Mesothelial cell of epicardium (in vitro differentiated cells): ENCODE measurements at regions not wholly inside any gene's neighbourhood (a gene's known extent, or its start where the extent isn't known, plus 50 kb on each side); places are given as distances from the start of the nearest gene placed in this dataset.
"Not testable (repeated sequence)": the region's sequence is repeated elsewhere in the genome, so short reads cannot be mapped to it uniquely, and the experiment has no call there.

Experiments
- DNase-seq, 2 experiments: peaks; one replicate each; pipeline ENCODE4 v3.0.0; 2021; ENCODE audit warnings: low spot score in 2 of 2; ENCODE audit not compliant: unreplicated experiment in 2 of 2
- H3K27ac Mint-ChIP-seq: 2 replicates; pipeline ENCODE4 v1.8.0; 2021; ENCODE audit warnings: mixed read lengths
- H3K27me3 Mint-ChIP-seq: 2 replicates; pipeline ENCODE4 v1.8.0; 2021; ENCODE audit warnings: low read depth, mixed read lengths
- H3K36me3 Mint-ChIP-seq: 2 replicates; pipeline ENCODE4 v1.8.0; 2021; ENCODE audit warnings: mixed read lengths
- H3K4me1 Mint-ChIP-seq: 2 replicates; pipeline ENCODE4 v1.8.0; 2021; ENCODE audit warnings: mixed read lengths
- H3K4me3 Mint-ChIP-seq: 2 replicates; pipeline ENCODE4 v1.8.0; 2021; ENCODE audit warnings: mild to moderate bottlenecking, moderate library complexity, mixed read lengths
- H3K9me3 Mint-ChIP-seq: 2 replicates; pipeline ENCODE4 v1.8.0; 2021; ENCODE audit warnings: mixed read lengths
- TF ChIP-seq, protein P1 (sequence below): fragments of 200-600 bp; sonication (generic); IDR thresholded peaks from one replicate; pipeline ENCODE4 v1.5.0; 2021; ENCODE audit warnings: antibody characterized with exemption; ENCODE audit not compliant: unreplicated experiment

DNA sequence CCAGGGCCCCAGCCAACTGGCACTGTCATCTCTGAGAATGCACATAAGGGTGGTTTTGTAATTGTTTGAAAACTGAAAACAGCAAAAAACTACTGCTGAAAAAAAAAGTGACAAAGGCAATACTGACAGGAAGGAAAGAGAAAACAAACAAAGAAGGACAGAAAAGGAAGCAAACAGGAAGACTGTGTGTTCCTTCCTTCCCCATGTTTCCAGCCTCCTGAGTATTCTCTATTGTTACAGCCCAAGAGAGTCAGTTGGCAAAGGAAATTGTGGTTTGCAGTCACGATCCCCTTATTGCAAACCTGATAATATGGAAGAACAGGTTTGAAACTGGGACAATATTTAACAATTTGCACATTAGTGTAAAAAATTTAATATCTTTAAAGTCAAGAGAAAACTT, 1177.6 kb downstream of the PLA2G4A start:
- Mint-ChIP-seq H3K36me3 (peaks cover 7% of the 10 kb centered on the region), H3K9me3 (peaks cover 15% of the 10 kb centered on the region), H3K4me1 (no peaks in the 10 kb centered on the region), H3K4me3 (no peak overlapping the region), H3K27me3 (no peaks in the 10 kb centered on the region), H3K27ac (no peak overlapping the region)
- DNase-seq: no peak
- TF ChIP-seq, protein P1, sequence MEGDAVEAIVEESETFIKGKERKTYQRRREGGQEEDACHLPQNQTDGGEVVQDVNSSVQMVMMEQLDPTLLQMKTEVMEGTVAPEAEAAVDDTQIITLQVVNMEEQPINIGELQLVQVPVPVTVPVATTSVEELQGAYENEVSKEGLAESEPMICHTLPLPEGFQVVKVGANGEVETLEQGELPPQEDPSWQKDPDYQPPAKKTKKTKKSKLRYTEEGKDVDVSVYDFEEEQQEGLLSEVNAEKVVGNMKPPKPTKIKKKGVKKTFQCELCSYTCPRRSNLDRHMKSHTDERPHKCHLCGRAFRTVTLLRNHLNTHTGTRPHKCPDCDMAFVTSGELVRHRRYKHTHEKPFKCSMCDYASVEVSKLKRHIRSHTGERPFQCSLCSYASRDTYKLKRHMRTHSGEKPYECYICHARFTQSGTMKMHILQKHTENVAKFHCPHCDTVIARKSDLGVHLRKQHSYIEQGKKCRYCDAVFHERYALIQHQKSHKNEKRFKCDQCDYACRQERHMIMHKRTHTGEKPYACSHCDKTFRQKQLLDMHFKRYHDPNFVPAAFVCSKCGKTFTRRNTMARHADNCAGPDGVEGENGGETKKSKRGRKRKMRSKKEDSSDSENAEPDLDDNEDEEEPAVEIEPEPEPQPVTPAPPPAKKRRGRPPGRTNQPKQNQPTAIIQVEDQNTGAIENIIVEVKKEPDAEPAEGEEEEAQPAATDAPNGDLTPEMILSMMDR: no peak

DNA sequence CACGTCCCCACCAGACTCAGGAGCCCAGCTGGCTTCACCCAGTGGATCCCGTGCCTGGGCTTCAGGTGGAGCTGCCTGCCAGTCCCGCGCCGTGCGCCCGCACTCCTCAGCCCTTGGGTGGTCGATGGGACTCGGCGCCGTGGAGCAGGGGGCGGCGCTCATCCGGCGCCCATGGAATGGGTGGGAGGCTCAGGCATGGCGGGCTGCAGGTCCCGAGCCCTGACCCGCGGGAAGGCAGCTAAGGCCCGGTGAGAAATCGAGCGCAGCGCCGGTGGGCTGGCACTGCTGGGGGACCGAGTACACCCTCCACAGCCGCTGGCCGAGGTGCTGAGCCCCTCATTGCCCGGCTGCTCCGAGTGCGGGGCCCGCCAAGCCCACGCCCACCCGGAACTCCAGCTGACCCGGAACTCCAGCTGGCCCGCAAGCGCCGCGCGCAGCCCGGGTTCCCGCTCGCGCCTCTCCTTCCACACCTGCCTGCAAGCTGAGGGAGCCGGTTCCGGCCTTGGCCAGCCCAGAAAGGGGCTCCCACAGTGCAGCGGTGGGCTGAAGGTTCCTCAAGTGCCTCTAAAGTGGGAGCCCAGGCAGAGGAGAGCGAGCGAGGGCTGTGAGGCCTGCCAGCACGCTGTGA, 1184.6 kb downstream of the PLA2G4A start:
- H3K27me3 Mint-ChIP-seq, DNase-seq, H3K36me3 Mint-ChIP-seq, H3K27ac Mint-ChIP-seq, H3K4me3 Mint-ChIP-seq, H3K4me1 Mint-ChIP-seq, H3K9me3 Mint-ChIP-seq: not testable (repeated sequence)

DNA sequence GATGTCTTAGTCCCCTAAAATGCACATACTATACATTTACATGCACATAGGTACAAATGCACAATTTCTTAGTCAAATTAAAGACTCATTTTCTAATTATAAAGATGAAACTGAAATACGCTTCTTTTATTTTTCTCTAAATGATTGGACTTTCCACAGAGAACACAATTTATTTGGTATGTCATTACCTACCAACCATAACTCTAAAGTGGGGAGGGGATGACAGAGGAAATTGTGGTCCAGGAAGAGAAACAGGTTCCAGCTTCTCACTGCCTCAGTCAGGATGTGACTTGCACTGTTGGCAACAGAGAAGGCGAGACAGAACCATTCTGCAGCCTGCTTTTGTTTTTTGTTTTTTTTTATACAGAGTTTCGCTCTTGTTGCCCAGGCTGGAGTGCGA, 1189.2 kb downstream of the PLA2G4A start:
- H3K27ac Mint-ChIP-seq: no peak overlapping the region
- H3K9me3 Mint-ChIP-seq: peaks cover 9% of the 10 kb centered on the region
- TF ChIP-seq, protein P1: no peak
- no peaks in the 10 kb centered on the region for H3K36me3 Mint-ChIP-seq
- H3K4me3 Mint-ChIP-seq: no peak overlapping the region
- no peaks in the 10 kb centered on the region for H3K27me3 Mint-ChIP-seq
- H3K4me1 Mint-ChIP-seq: no peaks in the 10 kb centered on the region
- no peak for DNase-seq

DNA sequence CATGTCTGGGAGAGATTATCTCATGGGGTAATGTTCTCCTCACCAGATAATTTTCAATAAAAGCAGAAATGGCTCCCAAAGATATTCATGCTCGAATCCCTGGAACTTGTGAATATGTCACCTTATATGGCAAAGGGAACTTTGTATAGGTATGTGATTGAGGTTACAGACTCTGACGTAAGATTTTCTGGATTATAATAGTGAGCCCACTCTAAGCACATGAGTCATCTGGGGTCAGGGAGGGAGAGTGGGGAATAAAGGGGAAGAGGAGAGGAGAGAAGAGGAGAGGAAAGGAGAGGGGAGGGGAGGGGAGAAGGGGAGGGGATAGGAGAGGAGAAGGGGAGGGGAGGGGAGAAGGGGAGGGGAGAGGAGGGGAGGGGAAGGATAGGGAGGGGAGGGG, 1193.9 kb downstream of the PLA2G4A start:
- TF ChIP-seq, protein P1: no peak
- Mint-ChIP-seq H3K27me3 (no peaks in the 10 kb centered on the region), H3K4me1 (no peaks in the 10 kb centered on the region), H3K9me3 (peaks cover 6% of the 10 kb centered on the region), H3K27ac (no peak overlapping the region), H3K4me3 (no peak overlapping the region), H3K36me3 (no peaks in the 10 kb centered on the region)
- no peak for DNase-seq

DNA sequence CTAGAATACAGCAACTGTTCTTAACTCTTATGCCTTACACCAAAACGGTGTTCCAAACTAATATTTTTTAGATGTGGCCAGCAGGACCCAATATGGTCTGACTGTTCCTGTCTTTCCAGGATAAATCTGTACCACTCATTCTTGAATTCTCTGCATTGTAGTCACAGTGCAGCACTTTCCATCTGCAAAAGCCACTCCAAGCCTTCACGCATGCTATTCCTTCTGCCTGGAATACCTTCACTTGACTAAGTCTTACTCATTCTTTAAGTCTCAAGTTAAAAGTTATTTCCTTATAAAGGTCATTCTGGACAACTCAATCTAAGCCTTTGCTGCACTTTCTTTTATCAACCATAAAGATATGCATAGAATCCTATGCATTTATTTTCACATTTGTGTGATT, 1194.5 kb downstream of the PLA2G4A start:
- TF ChIP-seq, protein P1: no peak
- H3K36me3 Mint-ChIP-seq: no peaks in the 10 kb centered on the region
- no peak for DNase-seq
- H3K9me3 Mint-ChIP-seq: peaks cover 6% of the 10 kb centered on the region
- H3K4me1 Mint-ChIP-seq: no peaks in the 10 kb centered on the region
- no peak overlapping the region for H3K27ac Mint-ChIP-seq
- H3K4me3 Mint-ChIP-seq: no peak overlapping the region
- no peaks in the 10 kb centered on the region for H3K27me3 Mint-ChIP-seq

DNA sequence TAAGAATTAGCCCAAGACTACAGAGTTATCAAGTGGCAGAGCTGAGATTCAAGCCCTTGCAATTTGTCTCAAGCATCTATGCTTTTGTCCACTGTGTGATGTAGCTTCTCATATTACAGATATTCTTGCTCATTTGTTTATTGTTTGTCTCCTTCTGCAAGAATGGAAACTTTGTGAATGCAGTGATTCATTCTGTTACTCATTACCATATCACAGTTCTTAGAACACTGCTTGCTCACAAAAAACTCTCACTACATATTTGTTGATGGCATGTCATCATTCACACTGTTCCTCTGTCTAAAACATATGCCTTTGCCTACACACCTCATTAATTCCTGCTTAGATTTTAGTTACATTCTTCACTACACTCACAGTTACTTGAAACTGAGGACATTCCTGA, 1198.9 kb downstream of the PLA2G4A start:
- Mint-ChIP-seq H3K27me3 (no peaks in the 10 kb centered on the region), H3K4me3 (no peak overlapping the region), H3K4me1 (no peaks in the 10 kb centered on the region), H3K27ac (no peak overlapping the region), H3K9me3 (no peaks in the 10 kb centered on the region), H3K36me3 (no peaks in the 10 kb centered on the region)
- TF ChIP-seq, protein P1: no peak
- no peak for DNase-seq

DNA sequence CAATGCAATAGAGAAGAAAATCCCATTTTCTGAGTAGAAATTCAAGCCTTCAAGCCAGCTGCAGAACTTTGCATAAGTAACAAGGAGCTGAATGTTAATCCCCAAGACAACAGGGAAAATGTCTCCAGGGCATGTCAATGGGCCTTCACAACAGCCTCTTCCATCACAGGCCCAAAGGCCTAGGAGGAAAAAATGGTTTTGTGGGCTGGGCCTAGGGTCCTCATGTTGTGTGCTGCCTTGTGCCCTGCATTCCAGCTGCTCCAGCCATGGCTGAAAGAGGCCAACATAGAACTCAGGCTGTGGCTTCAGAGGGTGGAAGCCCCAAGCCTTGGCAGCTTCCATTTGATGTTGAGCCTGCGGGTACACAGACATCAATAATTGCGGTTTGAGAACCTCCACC, 1208.8 kb downstream of the PLA2G4A start:
- H3K27me3 Mint-ChIP-seq, H3K4me1 Mint-ChIP-seq, H3K4me3 Mint-ChIP-seq, H3K36me3 Mint-ChIP-seq, H3K27ac Mint-ChIP-seq, DNase-seq: not testable (repeated sequence)
- H3K9me3 Mint-ChIP-seq: peaks cover 22% of the 10 kb centered on the region
